ENCODE measurements at regions not wholly inside any gene's neighbourhood (a gene's known extent, or its start where the extent isn't known, plus 50 kb on each side); places are given as distances from the start of the nearest gene placed in this dataset.

- H3K36me3 ChIP-seq (ENCODE audit: control insufficient read depth in 2 of 2, insufficient read depth in 2 of 2, low read length in 1 of 2), result no peaks in the 10 kb centered on the region
- H3K4me3 ChIP-seq (ENCODE audit: low read depth in 1 of 2, low read length in 2 of 2), result no peak overlapping the region
- no peaks in the 10 kb centered on the region for H3K27me3 ChIP-seq (ENCODE audit: control insufficient read depth in 1 of 2, insufficient read depth in 2 of 2, low read length in 2 of 2)
- H3K27ac ChIP-seq (ENCODE audit: low read depth in 2 of 2, low read length in 1 of 2), result no peak overlapping the region
- H3K4me1 ChIP-seq (ENCODE audit: control insufficient read depth in 2 of 2, insufficient read depth in 2 of 2, low read length in 1 of 2), result no peaks in the 10 kb centered on the region
- 75% methylated on average over 6 of the region's 6 CpGs for WGBS, 2 donors
- H3K9me3 ChIP-seq (ENCODE audit: control insufficient read depth in 2 of 2, insufficient read depth in 1 of 2, low read depth in 1 of 2, low read length in 1 of 2), result no peaks in the 10 kb centered on the region
These were observed 399.9 kb upstream of the CYRIA start for GRCh38 chr2:17065536-17065935.

DNA sequence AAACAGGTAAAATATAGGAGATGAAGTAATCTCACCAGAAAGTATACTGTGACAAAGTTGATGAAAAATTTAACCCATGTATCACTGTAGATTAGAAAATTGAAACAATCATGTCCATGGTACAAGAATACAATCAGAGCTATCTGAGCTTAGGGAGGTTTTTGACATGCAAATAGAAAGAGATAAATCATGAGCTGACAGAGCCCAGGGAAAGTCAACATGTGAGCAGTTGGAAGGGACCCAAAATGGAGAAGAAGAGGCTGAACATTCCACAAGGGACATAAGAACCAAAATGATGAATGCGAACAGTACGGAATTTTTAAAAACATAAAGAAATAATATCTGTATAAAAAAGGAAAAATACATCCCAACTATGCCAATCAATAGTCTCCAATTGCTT, 395.4 kb upstream of the CYRIA start:
- no peaks in the 10 kb centered on the region for H3K36me3 ChIP-seq (ENCODE audit: control insufficient read depth in 2 of 2, insufficient read depth in 2 of 2, low read length in 1 of 2)
- no peaks in the 10 kb centered on the region for H3K9me3 ChIP-seq (ENCODE audit: control insufficient read depth in 2 of 2, insufficient read depth in 1 of 2, low read depth in 1 of 2, low read length in 1 of 2)
- no peaks in the 10 kb centered on the region for H3K4me1 ChIP-seq (ENCODE audit: control insufficient read depth in 2 of 2, insufficient read depth in 2 of 2, low read length in 1 of 2)
- H3K27ac ChIP-seq (ENCODE audit: low read depth in 2 of 2, low read length in 1 of 2), result no peak overlapping the region
- WGBS, 2 donors, result 93 to 98% methylated on average over 2 of the region's 2 CpGs
- no peak overlapping the region for H3K4me3 ChIP-seq (ENCODE audit: low read depth in 1 of 2, low read length in 2 of 2)
- H3K27me3 ChIP-seq (ENCODE audit: control insufficient read depth in 1 of 2, insufficient read depth in 2 of 2, low read length in 2 of 2), result no peaks in the 10 kb centered on the region

GRCh38 chr2:17059458-17059857, 393.8 kb upstream of the CYRIA start:
- WGBS, 2 donors, result 71 to 75% methylated on average over 1 of the region's 1 CpG
- no peaks in the 10 kb centered on the region for H3K4me1 ChIP-seq (ENCODE audit: control insufficient read depth in 2 of 2, insufficient read depth in 2 of 2, low read length in 1 of 2)
- no peaks in the 10 kb centered on the region for H3K27me3 ChIP-seq (ENCODE audit: control insufficient read depth in 1 of 2, insufficient read depth in 2 of 2, low read length in 2 of 2)

GRCh38 chr2:17058772-17059402, 393.3 kb upstream of the CYRIA start:
- Histone ChIP-seq H3K4me3 (ENCODE audit: low read depth in 1 of 2, low read length in 2 of 2) (no peak overlapping the region), H3K9me3 (ENCODE audit: control insufficient read depth in 2 of 2, insufficient read depth in 1 of 2, low read depth in 1 of 2, low read length in 1 of 2) (no peaks in the 10 kb centered on the region), H3K27ac (ENCODE audit: low read depth in 2 of 2, low read length in 1 of 2) (no peak overlapping the region), H3K36me3 (ENCODE audit: control insufficient read depth in 2 of 2, insufficient read depth in 2 of 2, low read length in 1 of 2) (no peaks in the 10 kb centered on the region), H3K27me3 (ENCODE audit: control insufficient read depth in 1 of 2, insufficient read depth in 2 of 2, low read length in 2 of 2) (no peaks in the 10 kb centered on the region), H3K4me1 (ENCODE audit: control insufficient read depth in 2 of 2, insufficient read depth in 2 of 2, low read length in 1 of 2) (no peaks in the 10 kb centered on the region)
- 53 to 61% methylated on average over 3 of the region's 3 CpGs for WGBS, 2 donors

More at GRCh38 chr2:17059458-17059857, 393.8 kb upstream of the CYRIA start:
- Histone ChIP-seq H3K36me3 (ENCODE audit: control insufficient read depth in 2 of 2, insufficient read depth in 2 of 2, low read length in 1 of 2) (no peaks in the 10 kb centered on the region), H3K4me3 (ENCODE audit: low read depth in 1 of 2, low read length in 2 of 2) (no peak overlapping the region), H3K9me3 (ENCODE audit: control insufficient read depth in 2 of 2, insufficient read depth in 1 of 2, low read depth in 1 of 2, low read length in 1 of 2) (no peaks in the 10 kb centered on the region), H3K27ac (ENCODE audit: low read depth in 2 of 2, low read length in 1 of 2) (no peak overlapping the region)

DNA sequence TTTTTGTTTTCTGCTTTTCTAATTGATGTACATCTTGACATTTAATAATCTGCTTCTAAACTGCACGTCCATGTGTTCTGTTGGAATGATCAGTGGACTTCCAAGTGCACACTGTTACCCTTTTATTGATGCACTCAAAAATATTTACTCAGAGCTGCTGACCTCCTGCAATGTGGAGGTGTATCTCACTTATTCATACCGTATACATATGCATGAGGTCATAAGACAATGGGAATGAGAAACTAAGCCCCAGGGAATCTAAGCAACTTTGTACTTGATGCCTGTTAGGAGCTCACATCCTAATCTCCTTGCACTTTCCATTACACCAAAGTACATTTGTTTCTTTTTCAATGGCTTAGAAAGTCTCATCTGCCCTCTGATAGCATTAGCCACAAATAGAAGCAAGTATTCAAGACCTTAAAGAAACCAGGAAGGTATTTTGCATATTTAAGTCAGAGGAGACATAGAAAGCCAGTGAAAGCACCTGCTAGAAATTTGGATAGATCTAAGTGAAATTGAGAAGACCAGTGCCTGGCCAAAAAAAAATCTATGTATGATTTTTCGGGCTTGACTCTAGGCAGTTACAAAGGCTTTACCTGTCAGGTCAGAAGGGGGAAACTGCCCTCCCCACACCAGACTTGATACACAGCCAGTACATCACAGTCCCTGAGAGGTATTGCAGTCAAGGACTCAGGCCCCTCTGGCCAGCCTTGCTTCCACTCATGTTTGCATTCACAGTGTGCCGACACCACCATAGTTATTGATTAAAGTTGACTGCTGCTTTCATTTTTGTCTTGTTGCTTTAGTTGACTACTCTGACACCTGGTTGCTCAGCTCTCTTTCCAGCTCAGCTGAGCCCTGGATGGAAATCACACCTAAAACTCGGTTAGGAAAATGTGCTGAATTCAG, 391.7 kb upstream of the CYRIA start:
- 62 to 75% methylated on average over 5 of the region's 5 CpGs for WGBS, 2 donors

GRCh38 chr2:17056236-17056635, 390.6 kb upstream of the CYRIA start:
- no peak overlapping the region for H3K4me3 ChIP-seq (ENCODE audit: low read depth in 1 of 2, low read length in 2 of 2)
- H3K9me3 ChIP-seq (ENCODE audit: control insufficient read depth in 2 of 2, insufficient read depth in 1 of 2, low read depth in 1 of 2, low read length in 1 of 2), result no peaks in the 10 kb centered on the region
- no peak overlapping the region for H3K27ac ChIP-seq (ENCODE audit: low read depth in 2 of 2, low read length in 1 of 2)
- H3K27me3 ChIP-seq (ENCODE audit: control insufficient read depth in 1 of 2, insufficient read depth in 2 of 2, low read length in 2 of 2), result no peaks in the 10 kb centered on the region
- 70 to 76% methylated on average over 4 of the region's 4 CpGs for WGBS, 2 donors
- no peaks in the 10 kb centered on the region for H3K36me3 ChIP-seq (ENCODE audit: control insufficient read depth in 2 of 2, insufficient read depth in 2 of 2, low read length in 1 of 2)
- no peaks in the 10 kb centered on the region for H3K4me1 ChIP-seq (ENCODE audit: control insufficient read depth in 2 of 2, insufficient read depth in 2 of 2, low read length in 1 of 2)

More for the DNA sequence above, 391.7 kb upstream of the CYRIA start:
- Histone ChIP-seq H3K27ac (ENCODE audit: low read depth in 2 of 2, low read length in 1 of 2) (no peak overlapping the region), H3K4me1 (ENCODE audit: control insufficient read depth in 2 of 2, insufficient read depth in 2 of 2, low read length in 1 of 2) (no peaks in the 10 kb centered on the region), H3K4me3 (ENCODE audit: low read depth in 1 of 2, low read length in 2 of 2) (no peak overlapping the region), H3K36me3 (ENCODE audit: control insufficient read depth in 2 of 2, insufficient read depth in 2 of 2, low read length in 1 of 2) (no peaks in the 10 kb centered on the region), H3K9me3 (ENCODE audit: control insufficient read depth in 2 of 2, insufficient read depth in 1 of 2, low read depth in 1 of 2, low read length in 1 of 2) (no peaks in the 10 kb centered on the region), H3K27me3 (ENCODE audit: control insufficient read depth in 1 of 2, insufficient read depth in 2 of 2, low read length in 2 of 2) (no peaks in the 10 kb centered on the region)

GRCh38 chr2:17052001-17052400, 386.4 kb upstream of the CYRIA start:
- no peaks in the 10 kb centered on the region for H3K36me3 ChIP-seq (ENCODE audit: control insufficient read depth in 2 of 2, insufficient read depth in 2 of 2, low read length in 1 of 2)
- H3K27ac ChIP-seq (ENCODE audit: low read depth in 2 of 2, low read length in 1 of 2), result no peak overlapping the region
- 97 to 98% methylated on average over 5 of the region's 5 CpGs for WGBS, 2 donors
- no peaks in the 10 kb centered on the region for H3K9me3 ChIP-seq (ENCODE audit: control insufficient read depth in 2 of 2, insufficient read depth in 1 of 2, low read depth in 1 of 2, low read length in 1 of 2)
- no peaks in the 10 kb centered on the region for H3K27me3 ChIP-seq (ENCODE audit: control insufficient read depth in 1 of 2, insufficient read depth in 2 of 2, low read length in 2 of 2)
- H3K4me1 ChIP-seq (ENCODE audit: control insufficient read depth in 2 of 2, insufficient read depth in 2 of 2, low read length in 1 of 2), result no peaks in the 10 kb centered on the region
- no peak overlapping the region for H3K4me3 ChIP-seq (ENCODE audit: low read depth in 1 of 2, low read length in 2 of 2)

DNA sequence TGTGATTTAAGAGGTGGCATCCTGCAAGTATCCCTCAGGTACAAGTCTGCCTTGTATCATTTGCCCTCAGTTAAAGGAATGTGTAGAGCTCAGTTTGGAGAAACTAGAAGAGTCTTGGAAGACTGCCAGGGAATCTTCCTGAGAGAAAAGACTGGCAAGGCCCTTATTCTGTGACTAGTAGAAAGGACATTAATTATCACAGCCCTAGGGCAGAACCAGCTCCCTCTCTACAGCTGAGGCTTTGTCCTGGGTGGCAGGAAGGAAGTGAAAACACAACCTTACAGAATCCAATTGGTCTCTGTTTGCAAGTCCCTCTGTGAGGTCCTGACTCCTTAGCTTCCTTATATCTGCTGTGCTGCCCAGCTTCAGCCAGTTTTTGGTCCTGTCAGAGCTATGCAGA, 385.9 kb upstream of the CYRIA start:
- Histone ChIP-seq H3K36me3 (ENCODE audit: control insufficient read depth in 2 of 2, insufficient read depth in 2 of 2, low read length in 1 of 2) (no peaks in the 10 kb centered on the region), H3K4me3 (ENCODE audit: low read depth in 1 of 2, low read length in 2 of 2) (no peak overlapping the region), H3K27me3 (ENCODE audit: control insufficient read depth in 1 of 2, insufficient read depth in 2 of 2, low read length in 2 of 2) (no peaks in the 10 kb centered on the region), H3K9me3 (ENCODE audit: control insufficient read depth in 2 of 2, insufficient read depth in 1 of 2, low read depth in 1 of 2, low read length in 1 of 2) (no peaks in the 10 kb centered on the region), H3K4me1 (ENCODE audit: control insufficient read depth in 2 of 2, insufficient read depth in 2 of 2, low read length in 1 of 2) (no peaks in the 10 kb centered on the region), H3K27ac (ENCODE audit: low read depth in 2 of 2, low read length in 1 of 2) (no peak overlapping the region)

DNA sequence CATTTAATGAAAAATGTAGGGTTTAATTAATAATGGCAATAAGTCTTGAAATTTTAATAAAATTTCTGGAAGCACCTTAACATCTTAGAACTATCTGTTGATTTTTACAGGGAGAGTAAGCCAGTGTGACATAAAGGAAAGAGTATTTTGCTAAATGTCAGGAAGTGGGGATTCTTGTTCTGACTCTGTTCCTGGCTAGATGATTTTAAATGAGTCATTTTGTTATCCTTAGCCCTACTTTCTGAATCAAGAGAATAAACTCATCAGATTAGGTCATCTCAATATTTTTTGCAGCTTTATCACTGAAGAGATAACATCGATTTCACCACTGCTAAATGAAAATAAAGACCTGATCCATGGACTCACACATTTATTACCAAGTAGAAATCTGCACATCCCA, 377.5 kb upstream of the CYRIA start:
- H3K27me3 ChIP-seq (ENCODE audit: control insufficient read depth in 1 of 2, insufficient read depth in 2 of 2, low read length in 2 of 2), result no peaks in the 10 kb centered on the region
- no peak overlapping the region for H3K27ac ChIP-seq (ENCODE audit: low read depth in 2 of 2, low read length in 1 of 2)
- H3K4me3 ChIP-seq (ENCODE audit: low read depth in 1 of 2, low read length in 2 of 2), result no peak overlapping the region
- WGBS, 2 donors, result 60 to 66% methylated on average over 1 of the region's 1 CpG
- H3K36me3 ChIP-seq (ENCODE audit: control insufficient read depth in 2 of 2, insufficient read depth in 2 of 2, low read length in 1 of 2), result no peaks in the 10 kb centered on the region
- no peaks in the 10 kb centered on the region for H3K4me1 ChIP-seq (ENCODE audit: control insufficient read depth in 2 of 2, insufficient read depth in 2 of 2, low read length in 1 of 2)
- H3K9me3 ChIP-seq (ENCODE audit: control insufficient read depth in 2 of 2, insufficient read depth in 1 of 2, low read depth in 1 of 2, low read length in 1 of 2), result no peaks in the 10 kb centered on the region

- H3K4me1 ChIP-seq (ENCODE audit: control insufficient read depth in 2 of 2, insufficient read depth in 2 of 2, low read length in 1 of 2), result no peaks in the 10 kb centered on the region
- no peaks in the 10 kb centered on the region for H3K9me3 ChIP-seq (ENCODE audit: control insufficient read depth in 2 of 2, insufficient read depth in 1 of 2, low read depth in 1 of 2, low read length in 1 of 2)
- WGBS, 2 donors, result 60 to 75% methylated on average over 5 of the region's 5 CpGs
These were observed 370.7 kb upstream of the CYRIA start for GRCh38 chr2:17036361-17036760.

More at GRCh38 chr2:17036361-17036760, 370.7 kb upstream of the CYRIA start:
- no peak overlapping the region for H3K27ac ChIP-seq (ENCODE audit: low read depth in 2 of 2, low read length in 1 of 2)
- H3K4me3 ChIP-seq (ENCODE audit: low read depth in 1 of 2, low read length in 2 of 2), result no peak overlapping the region
- no peaks in the 10 kb centered on the region for H3K36me3 ChIP-seq (ENCODE audit: control insufficient read depth in 2 of 2, insufficient read depth in 2 of 2, low read length in 1 of 2)
- H3K27me3 ChIP-seq (ENCODE audit: control insufficient read depth in 1 of 2, insufficient read depth in 2 of 2, low read length in 2 of 2), result no peaks in the 10 kb centered on the region

All from esophagus (tissue), 2 donors.